ENCODE measurements at regions not wholly inside any gene's neighbourhood (a gene's known extent, or its start where the extent isn't known, plus 50 kb on each side); places are given as distances from the start of the nearest gene placed in this dataset.
A peak's percentile ranks its signal among the peaks of the same experiment; 100 is the strongest.

GRCh38 chr5:57566914-57567313, 84.3 kb upstream of the ACTBL2 start:
- no peak for TF ChIP-seq CTCF (IDR thresholded peaks at IDR 0.05; ENCODE audit: low read depth, low read length)

GRCh38 chr5:57561231-57561842, 78.7 kb upstream of the ACTBL2 start:
- no peak for TF ChIP-seq CTCF (IDR thresholded peaks at IDR 0.05; ENCODE audit: low read depth, low read length)

More at GRCh38 chr5:57566914-57567313, 84.3 kb upstream of the ACTBL2 start:
- DNase-seq (ENCODE audit: extremely low read depth, low read depth), result peak; percentile 42

GRCh38 chr5:57559110-57559635, 76.6 kb upstream of the ACTBL2 start:
- no peak for TF ChIP-seq CTCF (IDR thresholded peaks at IDR 0.05; ENCODE audit: low read depth, low read length)
- DNase-seq (ENCODE audit: extremely low read depth, low read depth), result no peak

More at GRCh38 chr5:57561231-57561842, 78.7 kb upstream of the ACTBL2 start:
- no peak for DNase-seq (ENCODE audit: extremely low read depth, low read depth)

- no peak for DNase-seq (ENCODE audit: extremely low read depth, low read depth)
- TF ChIP-seq CTCF (IDR thresholded peaks at IDR 0.05; ENCODE audit: low read depth, low read length), result no peak
These were observed 69.4 kb upstream of the ACTBL2 start for GRCh38 chr5:57552033-57552432.

- no peak for TF ChIP-seq CTCF (IDR thresholded peaks at IDR 0.05; ENCODE audit: low read depth, low read length)
- DNase-seq (ENCODE audit: extremely low read depth, low read depth), result no peak
These were observed 68.6 kb upstream of the ACTBL2 start for GRCh38 chr5:57551251-57551650.

GRCh38 chr5:57550132-57550531, 67.5 kb upstream of the ACTBL2 start:
- TF ChIP-seq CTCF (IDR thresholded peaks at IDR 0.05; ENCODE audit: low read depth, low read length), result no peak
- DNase-seq (ENCODE audit: extremely low read depth, low read depth), result no peak

GRCh38 chr5:57549566-57549965, 67.0 kb upstream of the ACTBL2 start:
- no peak for DNase-seq (ENCODE audit: extremely low read depth, low read depth)
- no peak for TF ChIP-seq CTCF (IDR thresholded peaks at IDR 0.05; ENCODE audit: low read depth, low read length)

All from AG09319 (cell line).